Neural cell (in vitro differentiated cells): ENCODE measurements at regions not wholly inside any gene's neighbourhood (a gene's known extent, or its start where the extent isn't known, plus 50 kb on each side); places are given as distances from the start of the nearest gene placed in this dataset.

Experiments used
- H2AFZ ChIP-seq: fragments of 200-600, 300-800 bp; sonication (generic), shearing (Covaris generic); 2 replicates; pipeline ENCODE4 v1.6.0; 2014; ENCODE audit warnings: low read depth, mild to moderate bottlenecking, antibody characterized with exemption, low read length, moderate library complexity
- H3F3A ChIP-seq: fragments of 200-600 bp; shearing (Covaris generic); 2 replicates; pipeline ENCODE4 v1.6.1; 2016; ENCODE audit warnings: mild to moderate bottlenecking, moderate library complexity, mixed read lengths, antibody characterized with exemption, low read length; ENCODE audit not compliant: insufficient read depth, poor library complexity, severe bottlenecking
- H3K27ac ChIP-seq: fragments of 200-600, 300-800 bp; sonication (generic), shearing (Covaris generic); 2 replicates; pipeline ENCODE4 v1.5.1; 2014; ENCODE audit warnings: mild to moderate bottlenecking, low read length, moderate library complexity
- H3K27me3 ChIP-seq: fragments of 300-800, 200-600 bp; sonication (generic), shearing (Covaris generic); 2 replicates; pipeline ENCODE4 v1.6.0; 2014; ENCODE audit warnings: mild to moderate bottlenecking, low read depth, low read length, moderate library complexity; ENCODE audit not compliant: insufficient read depth
- H3K36me3 ChIP-seq: fragments of 300-800, 200-600 bp; sonication (generic), shearing (Covaris generic); 2 replicates; pipeline ENCODE4 v1.5.1; 2014; ENCODE audit warnings: mild to moderate bottlenecking, antibody characterized with exemption, low read length, moderate library complexity; ENCODE audit not compliant: insufficient read depth
- H3K4me2 ChIP-seq: fragments of 300-800, 200-600 bp; sonication (generic), shearing (Covaris generic); 2 replicates; pipeline ENCODE4 v1.6.0; 2014; ENCODE audit warnings: mild to moderate bottlenecking, low read length
- H3K4me3 ChIP-seq: fragments of 300-800, 200-600 bp; sonication (generic), shearing (Covaris generic); 2 replicates; pipeline ENCODE4 v1.5.1; 2014; ENCODE audit warnings: mild to moderate bottlenecking, low read length, moderate library complexity
- H3K79me2 ChIP-seq: fragments of 200-600 bp; shearing (Covaris generic); replicated peaks from 2 replicates; pipeline ENCODE4 v1.6.0; 2014; ENCODE audit warnings: mild to moderate bottlenecking, low read length, moderate library complexity; ENCODE audit not compliant: insufficient read depth
- H3K9ac ChIP-seq: fragments of 300-800, 200-600 bp; sonication (generic), shearing (Covaris generic); 2 replicates; pipeline ENCODE4 v1.6.1; 2016; ENCODE audit warnings: mild to moderate bottlenecking, low read length, mixed read lengths
- H3K9me2 ChIP-seq: fragments of 200-600 bp; shearing (Covaris generic); 2 replicates; pipeline ENCODE4 v1.6.1; 2016; ENCODE audit warnings: mild to moderate bottlenecking, low read length, mixed read lengths; ENCODE audit not compliant: insufficient read depth
- H3K9me3 ChIP-seq: fragments of 200-600, 300-800 bp; sonication (generic), shearing (Covaris generic); 2 replicates; pipeline ENCODE4 v1.6.1; 2016; ENCODE audit warnings: mild to moderate bottlenecking, mixed run types, low read length, moderate library complexity, mixed read lengths
- H4K20me1 ChIP-seq: fragments of 200-600 bp; shearing (Covaris generic); 2 replicates; pipeline ENCODE4 v1.6.1; 2016; ENCODE audit warnings: mild to moderate bottlenecking, mixed run types; ENCODE audit not compliant: insufficient read depth
- CTCF ChIP-seq: fragments of 450-650 bp; IDR thresholded peaks from 2 replicates; pipeline ENCODE4 v1.5.1; 2014; ENCODE audit warnings: antibody characterized with exemption, mild to moderate bottlenecking, moderate library complexity; ENCODE audit not compliant: poor library complexity, severe bottlenecking
- EP300 ChIP-seq: fragments of 450-650 bp; conservative IDR thresholded peaks from 2 replicates; pipeline ENCODE4 v1.6.1; 2014; ENCODE audit warnings: antibody characterized with exemption, mild to moderate bottlenecking, moderate library complexity; ENCODE audit not compliant: poor library complexity, severe bottlenecking
- EZH2 ChIP-seq: fragments of 200-600, 300-800 bp; shearing (Covaris generic), sonication (generic); IDR thresholded peaks from 2 replicates; pipeline ENCODE4 v1.6.1; 2014; ENCODE audit warnings: antibody characterized with exemption, low read length, borderline replicate concordance, mild to moderate bottlenecking; ENCODE audit not compliant: insufficient read depth, poor library complexity, severe bottlenecking
- MXI1 ChIP-seq: fragments of 450-650 bp; conservative IDR thresholded peaks from 2 replicates; pipeline ENCODE4 v1.6.1; 2014; ENCODE audit warnings: antibody characterized with exemption, mild to moderate bottlenecking; ENCODE audit not compliant: poor library complexity, severe bottlenecking
- POLR2AphosphoS5 ChIP-seq: IDR thresholded peaks from 2 replicates; pipeline ENCODE4 v1.6.1; 2012
- RAD21 ChIP-seq: fragments of 450-650 bp; conservative IDR thresholded peaks from 2 replicates; pipeline ENCODE4 v1.6.1; 2014; ENCODE audit warnings: antibody characterized with exemption, mild to moderate bottlenecking, moderate library complexity
- REST ChIP-seq: IDR thresholded peaks from 2 replicates; pipeline ENCODE4 v1.6.1; 2012; ENCODE audit warnings: borderline replicate concordance
- SMC3 ChIP-seq: fragments of 450-650 bp; conservative IDR thresholded peaks from 2 replicates; pipeline ENCODE4 v1.6.1; 2014; ENCODE audit warnings: antibody characterized with exemption, mild to moderate bottlenecking, moderate library complexity; ENCODE audit not compliant: poor library complexity
- TAF1 ChIP-seq: IDR thresholded peaks from 2 replicates; pipeline ENCODE4 v1.6.1; 2012; ENCODE audit warnings: low read depth

DNA sequence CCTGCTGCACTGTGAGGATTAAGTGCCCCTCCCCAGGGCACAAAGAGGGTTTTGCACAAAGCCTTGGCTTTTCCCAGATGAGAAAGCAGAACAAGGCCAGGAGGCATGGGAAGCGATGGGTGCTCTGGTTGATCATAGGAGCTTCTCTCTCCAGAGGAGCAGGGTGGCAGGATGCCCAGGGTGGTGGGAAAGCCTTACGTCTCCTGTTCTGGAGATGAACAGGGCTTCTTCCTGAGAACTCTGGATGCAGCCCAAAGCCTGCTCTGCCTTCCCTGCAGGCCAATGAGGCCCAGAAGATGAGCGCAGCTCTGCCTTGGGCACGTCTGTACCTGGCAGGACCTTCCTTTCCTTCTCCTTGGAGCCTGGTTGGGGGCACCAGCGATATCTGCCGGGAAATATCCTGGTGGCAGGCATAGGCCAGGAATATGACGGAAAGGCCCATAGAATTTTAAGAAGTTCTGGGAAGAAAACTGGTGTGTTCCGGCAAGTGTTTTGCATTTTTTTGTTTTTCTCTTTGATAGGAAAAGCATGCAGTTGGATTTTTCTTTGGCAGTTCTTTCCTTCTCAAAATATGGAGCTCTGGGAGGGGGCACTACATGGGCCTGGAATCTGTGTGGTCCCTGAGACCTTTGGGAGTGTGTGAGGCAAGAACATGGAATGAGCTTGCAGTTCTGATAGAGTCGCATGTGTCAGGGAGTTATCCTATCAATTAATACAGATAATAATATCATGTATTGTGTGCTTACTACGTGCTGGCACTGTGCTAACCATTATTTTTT, 253.2 kb upstream of the KLF4 start:
- H3K9ac ChIP-seq = no peak overlapping the region
- no peaks in the 10 kb centered on the region for H3K27me3 ChIP-seq
- H3K9me2 ChIP-seq = no peaks in the 10 kb centered on the region
- H4K20me1 ChIP-seq = no peaks in the 10 kb centered on the region
- H3K36me3 ChIP-seq = no peaks in the 10 kb centered on the region
- no peaks in the 10 kb centered on the region for H3K79me2 ChIP-seq
- no peaks in the 10 kb centered on the region for H3F3A ChIP-seq
- H3K4me3 ChIP-seq = no peak overlapping the region
- H3K4me2 ChIP-seq = no peak overlapping the region
- H3K9me3 ChIP-seq = no peaks in the 10 kb centered on the region
- no peak overlapping the region for H2AFZ ChIP-seq
- H3K27ac ChIP-seq = no peak overlapping the region
- TF ChIP-seq CTCF (no peak), REST (no peak), MXI1 (no peak), EP300 (no peak)

- no peaks in the 10 kb centered on the region for H3K9me2 ChIP-seq
- no peak overlapping the region for H3K9ac ChIP-seq
- H3K27ac ChIP-seq = no peak overlapping the region
- TF ChIP-seq CTCF (no peak), REST (no peak), EZH2 (no peak), SMC3 (no peak), POLR2AphosphoS5 (no peak), TAF1 (no peak), EP300 (no peak), RAD21 (no peak), MXI1 (no peak)
- H3K9me3 ChIP-seq = no peaks in the 10 kb centered on the region
- no peaks in the 10 kb centered on the region for H3F3A ChIP-seq
- H3K27me3 ChIP-seq = no peaks in the 10 kb centered on the region
- no peak overlapping the region for H3K4me2 ChIP-seq
- H4K20me1 ChIP-seq = no peaks in the 10 kb centered on the region
- H3K36me3 ChIP-seq = no peaks in the 10 kb centered on the region
- H2AFZ ChIP-seq = no peak overlapping the region
- no peak overlapping the region for H3K4me3 ChIP-seq
- H3K79me2 ChIP-seq = no peaks in the 10 kb centered on the region
Measured at GRCh38 chr9:107740088-107740980, 250.8 kb upstream of the KLF4 start.
